Fibroblast of lung (primary cell): ENCODE measurements at regions not wholly inside any gene's neighbourhood (a gene's known extent, or its start where the extent isn't known, plus 50 kb on each side); places are given as distances from the start of the nearest gene placed in this dataset.

Source experiments
- DNase-seq, 2 donors: peaks; one replicate each; pipeline versions ENCODE4 v3.0.0 to v3.0.0-alpha.2; 2010; ENCODE audit warnings: low read depth in 2 of 2
- H2AFZ ChIP-seq: 2 replicates; pipeline ENCODE4 v1.5.1; 2012; ENCODE audit warnings: low read length, control low read depth, inconsistent platforms
- H3K27ac ChIP-seq: 2 replicates; pipeline ENCODE4 v1.5.1; 2011; ENCODE audit warnings: low read length, control low read depth; ENCODE audit not compliant: insufficient read depth
- H3K27me3 ChIP-seq: 2 replicates; pipeline ENCODE4 v1.5.1; 2011; ENCODE audit warnings: mild to moderate bottlenecking, low read length; ENCODE audit not compliant: control insufficient read depth, insufficient read depth
- H3K36me3 ChIP-seq: 2 replicates; pipeline ENCODE4 v1.5.1; 2011; ENCODE audit warnings: low read length; ENCODE audit not compliant: control insufficient read depth, insufficient read depth
- H3K4me1 ChIP-seq: 2 replicates; pipeline ENCODE4 v1.5.1; 2011; ENCODE audit warnings: low read length; ENCODE audit not compliant: control insufficient read depth, insufficient read depth; ENCODE audit errors: extremely low read depth
- H3K4me2 ChIP-seq: 2 replicates; pipeline ENCODE4 v1.5.1; 2011; ENCODE audit warnings: low read length, control low read depth; ENCODE audit not compliant: insufficient read depth; ENCODE audit errors: extremely low read depth
- H3K4me3 ChIP-seq, 4 experiments: fragments of 200-600 bp in 1 of 4; sonication (generic) in 1 of 4; replicated peaks in 1 of 4; 2 replicates each; pipeline ENCODE4 v1.5.1; 2011 to 2016; ENCODE audit warnings: low read length in 4 of 4, low read depth in 3 of 4, mild to moderate bottlenecking in 3 of 4, control low read depth in 2 of 4, inconsistent platforms in 1 of 4, mixed read lengths in 1 of 4; ENCODE audit not compliant: insufficient read depth in 1 of 4; ENCODE audit errors: control extremely low read depth in 1 of 4
- H3K79me2 ChIP-seq: 2 replicates; pipeline ENCODE4 v1.5.1; 2012; ENCODE audit warnings: mild to moderate bottlenecking, low read length, inconsistent platforms; ENCODE audit not compliant: control insufficient read depth, insufficient read depth
- H3K9ac ChIP-seq: 2 replicates; pipeline ENCODE4 v1.5.1; 2011; ENCODE audit warnings: mild to moderate bottlenecking, low read length, control low read depth; ENCODE audit not compliant: insufficient read depth
- H3K9me3 ChIP-seq: 2 replicates; pipeline ENCODE4 v1.5.1; 2012; ENCODE audit warnings: low read depth, low read length; ENCODE audit not compliant: control insufficient read depth, insufficient read depth
- H4K20me1 ChIP-seq: 2 replicates; pipeline ENCODE4 v1.5.1; 2011; ENCODE audit warnings: low read length; ENCODE audit not compliant: control insufficient read depth, insufficient read depth; ENCODE audit errors: extremely low read depth
- EZH2 ChIP-seq: IDR thresholded peaks from 2 replicates; pipeline ENCODE4 v1.5.1; 2012; ENCODE audit warnings: low read length, control low read depth, mild to moderate bottlenecking; ENCODE audit errors: missing control alignments
- TF ChIP-seq, protein P1 (sequence below), 2 donors: IDR thresholded peaks in 1 of 2; conservative IDR thresholded peaks in 1 of 2; 1 replicate in 1 of 2; 2 replicates in 1 of 2; pipeline ENCODE4 v1.5.1; 2011 to 2012; ENCODE audit warnings: low read length in 2 of 2, control low read depth in 1 of 2, inconsistent platforms in 1 of 2, low read depth in 1 of 2, mild to moderate bottlenecking in 1 of 2

DNA sequence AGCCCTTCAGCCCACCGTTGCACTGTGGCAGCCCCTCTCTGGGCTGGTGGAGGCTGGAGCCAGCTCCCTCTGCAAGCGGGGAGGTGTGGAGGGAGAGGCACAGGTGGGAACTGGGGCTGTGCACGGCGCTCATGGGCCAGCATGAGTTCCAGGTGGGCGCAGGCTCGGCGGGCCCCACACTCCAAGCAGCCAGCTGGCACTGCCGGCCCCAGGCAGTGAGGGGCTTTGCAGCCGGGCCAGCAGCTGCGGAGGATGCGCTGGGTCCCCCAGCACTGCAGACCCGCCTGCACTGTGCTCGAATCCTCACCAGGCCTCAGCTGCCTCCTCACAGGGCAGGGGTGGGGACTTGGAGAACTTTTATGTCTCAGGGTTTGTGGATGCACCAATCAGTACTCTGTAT, 1354.8 kb upstream of the IGFBP7 start:
- Histone ChIP-seq H3K9ac (no peak overlapping the region), H3K27me3 (no peaks in the 10 kb centered on the region), H4K20me1 (no peaks in the 10 kb centered on the region), H3K79me2 (no peaks in the 10 kb centered on the region), H3K4me2 (no peak overlapping the region), H3K27ac (no peak overlapping the region), H3K4me3 (no peak overlapping the region), H3K4me1 (no peaks in the 10 kb centered on the region), H2AFZ (no peak overlapping the region), H3K9me3 (no peaks in the 10 kb centered on the region), H3K36me3 (no peaks in the 10 kb centered on the region)
- DNase-seq = no peak
- TF ChIP-seq EZH2 = no peak
- TF ChIP-seq, protein P1, sequence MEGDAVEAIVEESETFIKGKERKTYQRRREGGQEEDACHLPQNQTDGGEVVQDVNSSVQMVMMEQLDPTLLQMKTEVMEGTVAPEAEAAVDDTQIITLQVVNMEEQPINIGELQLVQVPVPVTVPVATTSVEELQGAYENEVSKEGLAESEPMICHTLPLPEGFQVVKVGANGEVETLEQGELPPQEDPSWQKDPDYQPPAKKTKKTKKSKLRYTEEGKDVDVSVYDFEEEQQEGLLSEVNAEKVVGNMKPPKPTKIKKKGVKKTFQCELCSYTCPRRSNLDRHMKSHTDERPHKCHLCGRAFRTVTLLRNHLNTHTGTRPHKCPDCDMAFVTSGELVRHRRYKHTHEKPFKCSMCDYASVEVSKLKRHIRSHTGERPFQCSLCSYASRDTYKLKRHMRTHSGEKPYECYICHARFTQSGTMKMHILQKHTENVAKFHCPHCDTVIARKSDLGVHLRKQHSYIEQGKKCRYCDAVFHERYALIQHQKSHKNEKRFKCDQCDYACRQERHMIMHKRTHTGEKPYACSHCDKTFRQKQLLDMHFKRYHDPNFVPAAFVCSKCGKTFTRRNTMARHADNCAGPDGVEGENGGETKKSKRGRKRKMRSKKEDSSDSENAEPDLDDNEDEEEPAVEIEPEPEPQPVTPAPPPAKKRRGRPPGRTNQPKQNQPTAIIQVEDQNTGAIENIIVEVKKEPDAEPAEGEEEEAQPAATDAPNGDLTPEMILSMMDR (conservative IDR thresholded peaks at IDR 0.05 in 1 of 2, IDR thresholded peaks at IDR 0.05 in 1 of 2; ENCODE audit: low read depth in 1 of 2, low read length in 2 of 2) = no peak

DNA sequence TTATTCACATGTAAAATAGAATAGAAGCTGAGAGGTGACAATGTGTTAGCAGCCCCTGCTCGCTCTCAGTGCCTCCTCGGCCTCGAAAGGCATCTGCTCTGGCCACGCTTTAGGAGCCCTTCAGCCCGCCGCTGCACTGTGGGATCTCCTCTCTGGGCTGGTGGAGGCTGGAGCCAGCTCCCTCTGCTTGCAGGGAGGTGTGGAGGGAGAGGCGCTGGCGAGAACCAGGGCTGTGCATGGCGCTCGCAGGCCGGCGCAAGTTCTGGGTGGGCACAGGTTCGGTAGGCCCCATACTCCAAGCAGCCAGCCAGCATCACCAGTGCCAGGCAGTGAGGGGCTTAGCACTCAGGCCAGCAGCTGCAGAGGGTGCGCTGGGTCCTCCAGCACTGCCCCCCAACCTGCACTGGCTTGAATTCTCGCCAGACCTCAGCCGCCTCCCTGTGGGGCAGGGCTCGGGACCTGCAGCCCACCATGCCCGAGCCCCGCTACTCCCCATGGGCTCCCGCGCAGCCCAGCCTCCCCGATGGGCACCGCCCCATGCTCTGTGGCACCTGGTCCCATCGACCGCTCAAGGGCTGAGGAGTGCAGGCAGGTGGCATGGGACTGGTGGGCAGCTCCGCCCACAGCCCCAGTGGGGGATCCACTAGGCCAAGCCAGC, 1346.7 kb upstream of the IGFBP7 start:
- no peak for DNase-seq
- H3K9ac ChIP-seq = no peak overlapping the region
- no peaks in the 10 kb centered on the region for H3K79me2 ChIP-seq
- H3K4me1 ChIP-seq = no peaks in the 10 kb centered on the region
- H3K4me3 ChIP-seq = no peak overlapping the region
- TF ChIP-seq, protein P1 (conservative IDR thresholded peaks at IDR 0.05 in 1 of 2, IDR thresholded peaks at IDR 0.05 in 1 of 2; ENCODE audit: low read depth in 1 of 2, low read length in 2 of 2) = no peak
- no peak for TF ChIP-seq EZH2
- H3K36me3 ChIP-seq = no peaks in the 10 kb centered on the region
- no peaks in the 10 kb centered on the region for H3K27me3 ChIP-seq
- H4K20me1 ChIP-seq = no peaks in the 10 kb centered on the region
- H3K4me2 ChIP-seq = no peak overlapping the region
- no peaks in the 10 kb centered on the region for H3K9me3 ChIP-seq
- H2AFZ ChIP-seq = no peak overlapping the region
- no peak overlapping the region for H3K27ac ChIP-seq

DNA sequence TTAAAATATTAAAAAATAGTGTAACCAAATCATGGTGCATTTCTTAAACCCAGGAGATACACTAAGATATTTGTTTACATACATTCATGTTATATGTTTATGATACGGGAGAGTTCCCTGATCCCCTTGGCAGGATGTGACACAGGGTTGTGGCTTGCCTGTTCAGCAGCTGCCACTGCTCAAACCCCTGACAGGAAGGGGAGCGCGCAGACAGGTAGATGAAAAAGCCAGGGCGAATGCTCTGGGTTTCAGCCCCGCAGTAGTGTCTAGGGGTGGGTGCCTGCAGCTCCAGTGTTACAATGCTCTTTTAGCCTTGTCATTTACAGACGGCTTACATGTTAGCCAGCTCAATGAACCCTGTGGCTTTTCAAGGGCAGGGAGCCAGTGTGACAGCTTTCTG, 1343.8 kb upstream of the IGFBP7 start:
- Histone ChIP-seq H3K79me2 (no peaks in the 10 kb centered on the region), H2AFZ (no peak overlapping the region), H3K4me3 (no peak overlapping the region), H4K20me1 (no peaks in the 10 kb centered on the region), H3K9ac (no peak overlapping the region), H3K9me3 (no peaks in the 10 kb centered on the region), H3K27me3 (no peaks in the 10 kb centered on the region), H3K36me3 (no peaks in the 10 kb centered on the region), H3K4me1 (no peaks in the 10 kb centered on the region), H3K27ac (no peak overlapping the region), H3K4me2 (no peak overlapping the region)
- TF ChIP-seq EZH2 = no peak
- TF ChIP-seq, protein P1 (conservative IDR thresholded peaks at IDR 0.05 in 1 of 2, IDR thresholded peaks at IDR 0.05 in 1 of 2; ENCODE audit: low read depth in 1 of 2, low read length in 2 of 2) = no peak
- no peak for DNase-seq
